ENCODE measurements at regions not wholly inside any gene's neighbourhood (a gene's known extent, or its start where the extent isn't known, plus 50 kb on each side); places are given as distances from the start of the nearest gene placed in this dataset.

- no peak for DNase-seq (ENCODE audit: low read depth)
- TF ChIP-seq CTCF (IDR thresholded peaks at IDR 0.05; ENCODE audit: insufficient read depth, low read length, severe bottlenecking) = no peak
- no peak overlapping the region for H3K4me3 ChIP-seq (ENCODE audit: low read depth, low read length)
- no peaks in the 10 kb centered on the region for H3K36me3 ChIP-seq (ENCODE audit: control insufficient read depth, insufficient read depth, low read length)
- no peak for FAIRE-seq
- no peaks in the 10 kb centered on the region for H3K27me3 ChIP-seq (ENCODE audit: control insufficient read depth, insufficient read depth, low read length)
Observed at GRCh38 chrX:67872958-67873357, 329.1 kb downstream of the AR start.

DNA sequence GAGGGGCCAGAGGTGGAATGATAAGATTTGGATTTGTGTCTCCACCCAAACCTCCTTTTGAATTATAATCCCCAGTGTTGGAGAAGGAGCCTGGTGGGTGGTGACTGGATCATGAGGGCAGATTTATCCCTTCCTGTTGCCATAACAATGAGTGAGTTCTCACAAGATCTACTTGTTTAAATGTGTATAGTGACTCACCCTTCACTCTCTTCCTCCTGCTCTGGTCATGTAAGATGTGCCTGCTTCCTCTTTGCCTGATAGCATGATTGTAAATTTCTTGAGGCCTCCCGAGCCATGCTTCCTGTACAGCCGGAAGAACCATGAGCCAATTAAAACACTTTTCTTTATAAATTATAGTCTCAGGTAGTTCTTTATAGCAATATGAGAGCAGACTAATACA is 348.6 kb downstream of the AR start:
- no peak for DNase-seq (ENCODE audit: low read depth)
- no peak for FAIRE-seq
- H3K36me3 ChIP-seq (ENCODE audit: control insufficient read depth, insufficient read depth, low read length) = no peaks in the 10 kb centered on the region
- no peaks in the 10 kb centered on the region for H3K27me3 ChIP-seq (ENCODE audit: control insufficient read depth, insufficient read depth, low read length)
- H3K4me3 ChIP-seq (ENCODE audit: low read depth, low read length) = no peak overlapping the region
- TF ChIP-seq CTCF (IDR thresholded peaks at IDR 0.05; ENCODE audit: insufficient read depth, low read length, severe bottlenecking) = no peak

DNA sequence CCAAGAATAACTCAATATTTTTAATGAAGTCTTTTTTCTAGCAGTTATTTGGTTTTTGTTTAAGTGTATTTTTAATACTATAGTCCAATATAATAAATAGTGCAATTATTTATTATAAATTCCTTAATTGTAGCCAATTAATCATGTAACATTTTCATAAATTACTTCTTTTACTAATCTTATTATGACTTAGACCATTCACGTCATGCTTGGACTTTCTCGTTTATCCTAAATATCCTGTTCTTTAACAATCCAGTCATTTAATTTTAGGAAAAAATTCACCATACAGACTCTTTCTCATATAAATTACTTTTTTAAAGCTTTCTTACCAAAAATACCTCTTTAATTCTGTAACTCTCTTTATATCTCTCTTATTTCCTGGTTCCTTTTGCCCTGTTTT is 350.1 kb downstream of the AR start:
- no peak for TF ChIP-seq CTCF (IDR thresholded peaks at IDR 0.05; ENCODE audit: insufficient read depth, low read length, severe bottlenecking)
- FAIRE-seq = no peak
- Histone ChIP-seq H3K27me3 (ENCODE audit: control insufficient read depth, insufficient read depth, low read length) (no peaks in the 10 kb centered on the region), H3K4me3 (ENCODE audit: low read depth, low read length) (no peak overlapping the region), H3K36me3 (ENCODE audit: control insufficient read depth, insufficient read depth, low read length) (no peaks in the 10 kb centered on the region)
- DNase-seq (ENCODE audit: low read depth) = no peak

GRCh38 chrX:67917421-67918010 is 373.7 kb downstream of the AR start:
- FAIRE-seq (no peak), DNase-seq (ENCODE audit: low read depth) (no peak)
- no peaks in the 10 kb centered on the region for H3K27me3 ChIP-seq (ENCODE audit: control insufficient read depth, insufficient read depth, low read length)
- TF ChIP-seq CTCF (IDR thresholded peaks at IDR 0.05; ENCODE audit: insufficient read depth, low read length, severe bottlenecking) = no peak
- H3K36me3 ChIP-seq (ENCODE audit: control insufficient read depth, insufficient read depth, low read length) = no peaks in the 10 kb centered on the region
- H3K4me3 ChIP-seq (ENCODE audit: low read depth, low read length) = no peak overlapping the region

- H3K36me3 ChIP-seq (ENCODE audit: control insufficient read depth, insufficient read depth, low read length) = no peaks in the 10 kb centered on the region
- no peak overlapping the region for H3K4me3 ChIP-seq (ENCODE audit: low read depth, low read length)
- peak; percentile 0 for DNase-seq (ENCODE audit: low read depth)
- no peak for TF ChIP-seq CTCF (IDR thresholded peaks at IDR 0.05; ENCODE audit: insufficient read depth, low read length, severe bottlenecking)
- no peaks in the 10 kb centered on the region for H3K27me3 ChIP-seq (ENCODE audit: control insufficient read depth, insufficient read depth, low read length)
- FAIRE-seq = no peak
Observed at GRCh38 chrX:67922966-67923365, 379.1 kb downstream of the AR start.

DNA sequence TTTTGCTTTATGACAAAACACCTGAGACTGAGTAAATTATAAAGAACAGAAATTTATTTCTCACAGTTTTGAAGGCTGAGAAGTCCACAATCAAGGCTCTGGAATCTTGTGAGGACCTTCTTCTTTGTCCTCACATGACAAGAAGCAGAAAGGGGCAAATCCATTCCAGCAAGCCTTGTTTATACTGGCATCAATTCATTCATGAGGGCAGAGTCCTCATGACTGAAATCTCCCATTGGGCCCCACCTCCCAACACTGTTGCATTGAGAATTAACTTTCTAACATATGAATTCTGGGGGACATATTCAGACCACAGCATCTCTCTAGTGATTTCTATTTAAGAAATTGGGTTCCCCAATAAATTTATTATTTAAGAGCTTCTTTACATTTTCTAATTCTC is 395.4 kb downstream of the AR start:
- no peak for FAIRE-seq
- no peaks in the 10 kb centered on the region for H3K27me3 ChIP-seq (ENCODE audit: control insufficient read depth, insufficient read depth, low read length)
- DNase-seq (ENCODE audit: low read depth) = no peak
- no peak for TF ChIP-seq CTCF (IDR thresholded peaks at IDR 0.05; ENCODE audit: insufficient read depth, low read length, severe bottlenecking)
- no peak overlapping the region for H3K4me3 ChIP-seq (ENCODE audit: low read depth, low read length)
- no peaks in the 10 kb centered on the region for H3K36me3 ChIP-seq (ENCODE audit: control insufficient read depth, insufficient read depth, low read length)

Data from bronchial epithelial cell (primary cell).